K562 (cell line): ENCODE measurements at regions not wholly inside any gene's neighbourhood (a gene's known extent, or its start where the extent isn't known, plus 50 kb on each side); places are given as distances from the start of the nearest gene placed in this dataset.

ENCODE experiments used
- ATAC-seq: fragments of 200-7000 bp; cut with Tn5 transposase; 3 replicates; pipeline ENCODE4 v1.9.1; 2020; ENCODE audit warnings: moderate library complexity
- BruUV-seq: library from RNA; stranded (reverse); fragments of 400-500 nt; replicated peaks from 2 replicates; lab custom pipeline; 2021; lab: Mats Ljungman, UMichigan
- CTCF ChIA-PET: fragments of 300-600 bp; formaldehyde crosslinking; extraction: SDS; loops from one replicate; lab custom pipeline; 2021; ENCODE audit warnings: low intra/inter-chr PET ratio; lab: Yijun Ruan, JAX
- POLR2A ChIA-PET: fragments of 300-600, 350-650 bp; sonication (Branson Sonifier 250); formaldehyde crosslinking; extraction: SDS; loops from one replicate; lab custom pipeline; 2021; ENCODE audit warnings: antibody characterized with exemption, inconsistent platforms; lab: Yijun Ruan, JAX
- DNase-seq, 4 experiments: peaks; one replicate each; pipeline versions ENCODE4 v3.0.0 to v3.0.0-alpha.2; 2011 to 2018; ENCODE audit warnings: low spot score in 3 of 4, mixed read lengths in 3 of 4; ENCODE audit errors: extremely low read depth in 1 of 4
- FAIRE-seq: peaks from 2 replicates; lab custom pipeline; 2011; peaks lifted over from hg19 to GRCh38; lab: Jason Lieb, UNC
- H2AFZ ChIP-seq: 2 replicates; pipeline ENCODE4 v1.6.0; 2011; ENCODE audit warnings: low read depth, low read length, control low read depth, inconsistent platforms
- H3K27ac ChIP-seq: fragments of 200-600 bp; 3 replicates; pipeline ENCODE4 v1.8.0; 2011; ENCODE audit warnings: low read depth, mild to moderate bottlenecking, control low read depth, inconsistent platforms, low read length, moderate library complexity, mixed read lengths; ENCODE audit errors: extremely low read depth
- H3K27me3 ChIP-seq, 2 experiments: fragments of 300-600 bp in 1 of 2; 2 replicates in 1 of 2; 3 replicates in 1 of 2; pipeline versions ENCODE4 v1.6.0 to v1.8.0; 2011; ENCODE audit warnings: inconsistent platforms in 2 of 2, low read length in 2 of 2, mild to moderate bottlenecking in 1 of 2, mixed read lengths in 1 of 2, moderate library complexity in 1 of 2; ENCODE audit not compliant: control insufficient read depth in 2 of 2, insufficient read depth in 2 of 2
- H3K36me3 ChIP-seq: fragments of 300-600 bp; 3 replicates; pipeline ENCODE4 v1.8.0; 2011; ENCODE audit warnings: mild to moderate bottlenecking, low read length, inconsistent platforms; ENCODE audit not compliant: control insufficient read depth, insufficient read depth
- H3K4me1 ChIP-seq, 2 experiments: fragments of 200-600 bp in 1 of 2; replicated peaks in 1 of 2; 2 replicates in 1 of 2; 3 replicates in 1 of 2; pipeline versions ENCODE4 v1.5.1 to v1.8.0; 2011; ENCODE audit warnings: inconsistent platforms in 2 of 2, low read length in 2 of 2, mild to moderate bottlenecking in 1 of 2, mixed read lengths in 1 of 2, moderate library complexity in 1 of 2; ENCODE audit not compliant: control insufficient read depth in 2 of 2, insufficient read depth in 2 of 2
- H3K4me2 ChIP-seq: 2 replicates; pipeline ENCODE4 v1.6.1; 2011; ENCODE audit warnings: low read length, control low read depth, inconsistent platforms, mixed read lengths; ENCODE audit not compliant: insufficient read depth
- H3K4me3 ChIP-seq: fragments of 200-600 bp; sonication (generic), shearing (Covaris generic); 2 replicates; pipeline ENCODE4 v1.5.1; 2016; ENCODE audit warnings: control low read depth, inconsistent platforms
- H3K79me2 ChIP-seq: fragments of 200-600 bp; 3 replicates; pipeline ENCODE4 v1.8.0; 2011; ENCODE audit warnings: low read length, inconsistent platforms; ENCODE audit not compliant: control insufficient read depth, insufficient read depth
- H3K9ac ChIP-seq, 2 experiments: 2 replicates each; pipeline versions ENCODE4 v1.6.0 to v1.6.1; 2011; ENCODE audit warnings: low read depth in 2 of 2, low read length in 2 of 2, control low read depth in 1 of 2, inconsistent platforms in 1 of 2, mild to moderate bottlenecking in 1 of 2, mixed read lengths in 1 of 2; ENCODE audit not compliant: insufficient read depth in 1 of 2
- H3K9me1 ChIP-seq: one replicate; pipeline ENCODE4 v1.6.0; 2011; ENCODE audit warnings: inconsistent platforms, mild to moderate bottlenecking, low read length, moderate library complexity; ENCODE audit not compliant: control insufficient read depth, insufficient read depth
- H3K9me3 ChIP-seq: replicated peaks from 2 replicates; pipeline ENCODE4 v1.5.1; 2011; ENCODE audit warnings: low read depth, low read length, inconsistent platforms; ENCODE audit not compliant: control insufficient read depth, insufficient read depth
- H4K20me1 ChIP-seq: replicated peaks from 2 replicates; pipeline ENCODE4 v1.6.1; 2011; ENCODE audit warnings: low read length, inconsistent platforms, mixed read lengths; ENCODE audit not compliant: control insufficient read depth, insufficient read depth
- ETS2 ChIP-seq: IDR thresholded peaks from 2 replicates; pipeline ENCODE4 v1.6.1; 2016; ENCODE audit warnings: borderline replicate concordance, missing genetic modification characterization, mild to moderate bottlenecking, moderate library complexity, missing compliant biosample characterization; ENCODE audit not compliant: poor library complexity, severe bottlenecking
- GABPB2 ChIP-seq: fragments of 250-450 bp; sonication (Bioruptor Pico); conservative IDR thresholded peaks from 2 replicates; pipeline ENCODE4 v1.5.1; 2021; ENCODE audit warnings: mild to moderate bottlenecking
- HNRNPUL1 ChIP-seq: fragments of 200-400 bp; formaldehyde crosslinking; IDR thresholded peaks from 2 replicates; pipeline ENCODE4 v1.6.1; 2017; ENCODE audit warnings: low read length
- KDM2B ChIP-seq: fragments of 250-450 bp; sonication (Bioruptor Pico); IDR thresholded peaks from 2 replicates; pipeline ENCODE4 v1.8.0; 2021; ENCODE audit warnings: mild to moderate bottlenecking, moderate library complexity
- KLF13 ChIP-seq: fragments of 450-650 bp; IDR thresholded peaks from 2 replicates; pipeline ENCODE4 v1.6.1; 2016; ENCODE audit warnings: missing genetic modification characterization, low read depth, mild to moderate bottlenecking, missing compliant biosample characterization, moderate library complexity, borderline replicate concordance
- LEF1 ChIP-seq: fragments of 450-650 bp; IDR thresholded peaks from 2 replicates; pipeline ENCODE4 v1.6.1; 2016; ENCODE audit warnings: mild to moderate bottlenecking
- MEIS2 ChIP-seq: fragments of 450-650 bp; IDR thresholded peaks from 2 replicates; pipeline ENCODE4 v1.6.1; 2014; ENCODE audit warnings: mild to moderate bottlenecking; ENCODE audit not compliant: partially characterized antibody
- MIER1 ChIP-seq: fragments of 450-650 bp; IDR thresholded peaks from 2 replicates; pipeline ENCODE4 v1.6.1; 2016; ENCODE audit warnings: antibody characterized with exemption, mild to moderate bottlenecking, low read depth
- PHF21A ChIP-seq: fragments of 450-650 bp; IDR thresholded peaks from 2 replicates; pipeline ENCODE4 v1.6.1; 2017; ENCODE audit warnings: low read depth, borderline replicate concordance
- POLR2AphosphoS2 ChIP-seq: IDR thresholded peaks from 2 replicates; pipeline ENCODE4 v1.6.1; 2012; ENCODE audit warnings: low read length, improper control_type of control experiment
- ZFPM2 ChIP-seq: fragments of 250-450 bp; sonication (Bioruptor Pico); IDR thresholded peaks from 2 replicates; pipeline ENCODE4 v1.5.1; 2022; ENCODE audit warnings: mild to moderate bottlenecking
- ZNF175 ChIP-seq: fragments of 200-800 bp; sonication (Bioruptor generic); IDR thresholded peaks from 2 replicates; pipeline ENCODE4 v1.6.1; 2016; ENCODE audit warnings: low read depth, mild to moderate bottlenecking, missing genetic modification characterization, missing compliant biosample characterization
- WGBS: fragments of 100-300 bp; shearing (Covaris generic); methylation state at CpG from one replicate; pipeline ENCODE4 v1.1.6; 2016; ENCODE audit warnings: low coverage, mixed read lengths; ENCODE audit not compliant: insufficient coverage; ENCODE audit errors: missing lambda C conversion rate; 5-methylcytosine and 5-hydroxymethylcytosine counted together
- in situ Hi-C: fragments of 300-500 bp; cut with MboI; formaldehyde crosslinking; loops from 4 replicates; pipeline ENCODE4 v1.15.0; 2018; ENCODE audit warnings: inconsistent platforms, mixed read lengths
- intact Hi-C: fragments of 100-400 bp; cut with micrococcal nuclease; formaldehyde crosslinking; loops from 2 replicates; pipeline ENCODE4 v1.14.2; 2022
- TF ChIP-seq, protein P1 (sequence below), 2 experiments: IDR thresholded peaks in 1 of 2; conservative IDR thresholded peaks in 1 of 2; 2 replicates each; pipeline ENCODE4 v1.6.1; 2016; ENCODE audit warnings: low read depth in 2 of 2, mild to moderate bottlenecking in 1 of 2, missing compliant biosample characterization in 1 of 2, missing genetic modification characterization in 1 of 2, moderate library complexity in 1 of 2
- TF ChIP-seq, protein P2 (sequence below): sonication (generic); formaldehyde crosslinking; IDR thresholded peaks from 2 replicates; pipeline ENCODE4 v1.8.0; 2022; ENCODE audit warnings: mild to moderate bottlenecking, missing genetic modification reagents

DNA sequence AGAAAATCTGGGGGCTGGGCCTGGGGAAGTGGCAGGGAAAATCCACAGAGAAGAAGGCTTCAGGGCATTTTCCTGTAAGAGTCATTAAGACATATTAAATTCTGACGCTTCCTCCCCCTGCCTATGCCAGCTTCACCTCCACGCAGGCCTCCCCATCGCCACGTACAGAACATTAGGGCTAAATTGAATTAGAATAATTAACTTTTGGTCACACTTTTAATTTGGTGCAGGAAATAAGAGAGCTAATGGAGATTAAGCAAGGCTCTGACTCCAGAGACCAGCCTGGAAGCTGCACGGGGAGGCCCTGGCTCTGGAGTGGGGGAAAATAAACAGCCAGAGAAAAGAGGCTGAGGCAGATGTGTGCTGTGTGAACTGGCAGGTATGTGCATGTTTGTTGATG, 148.0 kb downstream of the CCT6B start:
- Histone ChIP-seq H3K4me2 (no peak overlapping the region), H3K36me3 (no peaks in the 10 kb centered on the region), H3K4me1 (no peaks in the 10 kb centered on the region), H2AFZ (no peak overlapping the region), H4K20me1 (no peaks in the 10 kb centered on the region; the same call in 1 of the 2 replicates), H3K79me2 (no peaks in the 10 kb centered on the region), H3K9ac (no peak overlapping the region), H3K27ac (no peak overlapping the region), H3K4me3 (no peak overlapping the region), H3K27me3 (peaks cover 0 to 30% of the 10 kb centered on the region in 2 experiments; a peak in 4 of 5 replicates), H3K9me3 (no peaks in the 10 kb centered on the region), H3K9me1 (no peaks in the 10 kb centered on the region)
- ATAC-seq: no peak
- no peak for DNase-seq
- no TSS peak for BruUV-seq
- no peak for TF ChIP-seq ETS2
- no peak for TF ChIP-seq MEIS2
- no peak for TF ChIP-seq KDM2B (CRISPR knock-in tag)
- no peak for FAIRE-seq
- in situ Hi-C loops: no loop called here
- ChIA-PET CTCF (no interaction called here), POLR2A (no interaction called here)
- WGBS: 0% methylated on average over 5 of the region's 5 CpGs
- intact Hi-C loops: no loop called here

DNA sequence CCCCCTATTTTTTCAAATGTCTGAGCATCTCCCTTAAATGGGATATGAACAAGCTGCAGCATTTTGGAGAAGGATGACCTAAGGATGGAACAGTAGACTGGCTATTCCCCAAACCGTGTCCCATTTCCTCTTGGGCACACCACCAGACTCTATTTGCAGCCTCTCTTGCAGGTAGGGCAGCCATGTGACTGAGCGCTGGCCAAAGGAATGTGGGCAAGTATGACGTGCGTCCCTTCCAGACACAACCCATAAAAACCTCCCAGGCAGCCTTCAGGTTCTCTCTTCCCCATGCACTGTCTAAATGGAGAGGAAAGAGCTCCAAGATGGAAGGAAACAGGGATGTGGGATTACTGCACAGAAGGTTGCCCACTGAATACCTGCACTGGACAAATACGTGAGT, 149.7 kb downstream of the CCT6B start:
- POLR2A ChIA-PET: interaction anchor here (0.6 to 1.0 kb wide), 2 partner anchors 8 to 71 kb away, joined by 3 read pairs; no protein-coding TSS in a partner anchor
- Histone ChIP-seq H2AFZ (no peak overlapping the region), H3K36me3 (no peaks in the 10 kb centered on the region), H3K4me1 (no peaks in the 10 kb centered on the region), H3K9me3 (no peaks in the 10 kb centered on the region), H3K4me2 (no peak overlapping the region), H3K4me3 (no peak overlapping the region), H3K27ac (no peak overlapping the region), H3K9ac (no peak overlapping the region), H3K79me2 (no peaks in the 10 kb centered on the region), H3K27me3 (peaks cover 2 to 23% of the 10 kb centered on the region in 2 experiments; a peak in 4 of 5 replicates), H3K9me1 (no peaks in the 10 kb centered on the region), H4K20me1 (no peaks in the 10 kb centered on the region; the same call in 1 of the 2 replicates)
- no TSS peak for BruUV-seq
- intact Hi-C loops: no loop called here
- no peak for ATAC-seq
- 1% methylated on average over 5 of the region's 5 CpGs for WGBS
- FAIRE-seq: no peak
- in situ Hi-C loops: no loop called here
- CTCF ChIA-PET: no interaction called here
- DNase-seq: no peak
- TF ChIP-seq, protein P1, sequence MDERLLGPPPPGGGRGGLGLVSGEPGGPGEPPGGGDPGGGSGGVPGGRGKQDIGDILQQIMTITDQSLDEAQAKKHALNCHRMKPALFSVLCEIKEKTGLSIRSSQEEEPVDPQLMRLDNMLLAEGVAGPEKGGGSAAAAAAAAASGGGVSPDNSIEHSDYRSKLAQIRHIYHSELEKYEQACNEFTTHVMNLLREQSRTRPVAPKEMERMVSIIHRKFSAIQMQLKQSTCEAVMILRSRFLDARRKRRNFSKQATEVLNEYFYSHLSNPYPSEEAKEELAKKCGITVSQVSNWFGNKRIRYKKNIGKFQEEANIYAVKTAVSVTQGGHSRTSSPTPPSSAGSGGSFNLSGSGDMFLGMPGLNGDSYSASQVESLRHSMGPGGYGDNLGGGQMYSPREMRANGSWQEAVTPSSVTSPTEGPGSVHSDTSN (CRISPR knock-in tag; IDR thresholded peaks at IDR 0.05; ENCODE audit: low read depth): no peak
- TF ChIP-seq, protein P1 (tag; conservative IDR thresholded peaks at IDR 0.05; ENCODE audit: low read depth): no peak
- TF ChIP-seq, protein P2, sequence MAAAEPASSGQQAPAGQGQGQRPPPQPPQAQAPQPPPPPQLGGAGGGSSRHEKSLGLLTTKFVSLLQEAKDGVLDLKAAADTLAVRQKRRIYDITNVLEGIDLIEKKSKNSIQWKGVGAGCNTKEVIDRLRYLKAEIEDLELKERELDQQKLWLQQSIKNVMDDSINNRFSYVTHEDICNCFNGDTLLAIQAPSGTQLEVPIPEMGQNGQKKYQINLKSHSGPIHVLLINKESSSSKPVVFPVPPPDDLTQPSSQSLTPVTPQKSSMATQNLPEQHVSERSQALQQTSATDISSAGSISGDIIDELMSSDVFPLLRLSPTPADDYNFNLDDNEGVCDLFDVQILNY (CRISPR knock-in tag): no peak
- no peak for TF ChIP-seq ZNF175 (CRISPR knock-in tag)
- TF ChIP-seq POLR2AphosphoS2: no peak
- no peak for TF ChIP-seq GABPB2 (CRISPR knock-in tag)
- no peak for TF ChIP-seq ZFPM2 (CRISPR knock-in tag)
- TF ChIP-seq MIER1: no peak
- no peak for TF ChIP-seq PHF21A
- no peak for TF ChIP-seq KLF13 (tag)
- no peak for TF ChIP-seq HNRNPUL1
- TF ChIP-seq LEF1: no peak
